Fibroblast of villous mesenchyme (primary cell): ENCODE measurements at regions not wholly inside any gene's neighbourhood (a gene's known extent, or its start where the extent isn't known, plus 50 kb on each side); places are given as distances from the start of the nearest gene placed in this dataset.

Experiments
- DNase-seq: peaks from one replicate; pipeline ENCODE4 v3.0.0-alpha.2; 2010; ENCODE audit warnings: low read depth
- H3K4me3 ChIP-seq: 2 replicates; pipeline ENCODE4 v1.5.1; 2011; ENCODE audit warnings: low read depth, mild to moderate bottlenecking, low read length
- TF ChIP-seq, protein P1 (sequence below): IDR thresholded peaks from 2 replicates; pipeline ENCODE4 v1.5.1; 2012; ENCODE audit warnings: low read depth, mild to moderate bottlenecking, low read length; ENCODE audit not compliant: insufficient read depth

DNA sequence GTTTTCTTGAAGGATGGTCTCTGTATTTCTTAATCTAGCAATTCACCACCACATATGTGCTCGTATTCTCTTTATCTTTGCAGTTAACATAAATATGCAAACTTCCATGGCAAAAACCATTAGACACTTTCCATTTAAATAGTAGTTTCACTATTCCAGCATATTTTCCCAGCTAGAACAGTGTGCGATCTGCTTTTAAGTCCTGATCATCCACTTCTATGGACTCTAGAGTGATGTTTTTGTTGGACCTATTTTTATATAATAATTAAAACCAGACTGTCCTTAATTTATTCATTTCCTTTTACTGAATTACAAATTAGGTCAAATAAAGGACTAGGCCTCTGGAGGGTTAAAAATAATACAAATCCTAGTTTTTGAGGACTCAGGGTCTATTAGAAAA lies 418.4 kb upstream of the TRIB2 start:
- no peak for DNase-seq
- TF ChIP-seq, protein P1, sequence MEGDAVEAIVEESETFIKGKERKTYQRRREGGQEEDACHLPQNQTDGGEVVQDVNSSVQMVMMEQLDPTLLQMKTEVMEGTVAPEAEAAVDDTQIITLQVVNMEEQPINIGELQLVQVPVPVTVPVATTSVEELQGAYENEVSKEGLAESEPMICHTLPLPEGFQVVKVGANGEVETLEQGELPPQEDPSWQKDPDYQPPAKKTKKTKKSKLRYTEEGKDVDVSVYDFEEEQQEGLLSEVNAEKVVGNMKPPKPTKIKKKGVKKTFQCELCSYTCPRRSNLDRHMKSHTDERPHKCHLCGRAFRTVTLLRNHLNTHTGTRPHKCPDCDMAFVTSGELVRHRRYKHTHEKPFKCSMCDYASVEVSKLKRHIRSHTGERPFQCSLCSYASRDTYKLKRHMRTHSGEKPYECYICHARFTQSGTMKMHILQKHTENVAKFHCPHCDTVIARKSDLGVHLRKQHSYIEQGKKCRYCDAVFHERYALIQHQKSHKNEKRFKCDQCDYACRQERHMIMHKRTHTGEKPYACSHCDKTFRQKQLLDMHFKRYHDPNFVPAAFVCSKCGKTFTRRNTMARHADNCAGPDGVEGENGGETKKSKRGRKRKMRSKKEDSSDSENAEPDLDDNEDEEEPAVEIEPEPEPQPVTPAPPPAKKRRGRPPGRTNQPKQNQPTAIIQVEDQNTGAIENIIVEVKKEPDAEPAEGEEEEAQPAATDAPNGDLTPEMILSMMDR, result no peak
- H3K4me3 ChIP-seq, result no peak overlapping the region

DNA sequence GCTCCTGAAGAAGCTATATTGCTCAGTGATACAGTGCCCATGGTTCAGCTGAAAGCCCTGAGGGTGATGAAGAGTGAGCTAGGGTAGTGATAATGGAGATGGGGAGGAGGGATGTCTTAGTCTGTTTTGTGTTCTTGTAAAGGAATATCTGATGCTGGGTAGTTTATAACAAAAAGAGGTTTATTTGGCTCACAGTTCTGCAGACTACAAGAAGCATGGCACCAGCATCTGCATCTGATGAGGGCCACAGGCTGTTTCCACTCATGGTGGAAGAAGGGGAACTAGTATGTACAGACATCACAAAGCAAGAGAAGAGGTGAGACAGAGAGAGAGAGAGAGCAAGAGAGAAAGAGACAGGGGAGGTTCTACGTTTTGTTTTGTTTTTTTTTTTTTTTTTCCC lies 417.3 kb upstream of the TRIB2 start:
- no peak overlapping the region for H3K4me3 ChIP-seq
- TF ChIP-seq, protein P1, result no peak
- DNase-seq, result no peak

DNA sequence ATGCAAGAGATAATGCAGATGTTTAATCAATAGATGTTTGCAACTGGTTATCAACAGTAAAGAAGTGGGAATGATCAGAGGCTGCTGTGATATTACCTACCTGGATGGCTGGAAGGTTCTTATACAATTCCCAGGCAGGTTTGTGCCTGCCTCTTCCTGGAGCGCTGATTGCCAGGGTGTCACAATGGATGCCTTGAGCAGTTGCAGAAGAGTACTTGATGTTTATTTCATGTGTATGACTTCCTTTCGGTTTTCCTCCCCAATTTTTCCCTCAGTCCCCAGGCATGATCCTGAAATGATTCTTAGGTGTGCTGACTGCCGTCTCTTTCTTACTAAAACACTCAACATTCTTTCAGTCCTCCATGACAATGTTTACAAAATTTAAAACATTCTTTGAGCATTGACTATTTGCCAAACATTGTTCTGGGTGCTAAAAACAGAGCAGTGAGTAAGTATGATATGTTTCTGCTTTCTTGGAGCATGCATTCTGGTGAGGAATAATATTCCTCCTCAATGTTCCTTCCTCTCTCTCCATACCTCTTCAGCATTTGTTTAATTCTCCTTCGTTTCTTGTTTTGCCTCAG lies 416.6 kb upstream of the TRIB2 start:
- DNase-seq, result peak; percentile 38
- no peak overlapping the region for H3K4me3 ChIP-seq
- TF ChIP-seq, protein P1, result no peak

DNA sequence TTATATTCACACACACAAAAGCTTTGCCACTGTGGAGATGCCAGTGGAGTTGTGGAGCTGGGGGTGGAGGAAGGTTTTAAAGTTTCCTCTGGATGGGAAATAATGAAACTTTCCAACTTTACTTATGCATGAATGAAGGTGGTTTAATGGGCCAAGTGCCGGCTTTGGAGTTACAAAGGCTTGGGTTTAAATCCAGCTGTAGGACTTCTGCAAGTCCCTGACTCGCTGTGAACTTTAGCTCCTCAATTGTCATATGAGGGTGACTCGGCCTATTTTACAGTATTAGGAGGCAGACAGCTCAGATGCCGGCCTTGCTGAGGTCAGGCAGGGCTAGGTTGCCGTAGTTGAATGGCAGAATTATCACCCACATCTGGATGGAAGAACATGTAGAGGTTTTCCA lies 415.8 kb upstream of the TRIB2 start:
- peak; percentile 53 for DNase-seq
- no peak overlapping the region for H3K4me3 ChIP-seq
- TF ChIP-seq, protein P1, result no peak

DNA sequence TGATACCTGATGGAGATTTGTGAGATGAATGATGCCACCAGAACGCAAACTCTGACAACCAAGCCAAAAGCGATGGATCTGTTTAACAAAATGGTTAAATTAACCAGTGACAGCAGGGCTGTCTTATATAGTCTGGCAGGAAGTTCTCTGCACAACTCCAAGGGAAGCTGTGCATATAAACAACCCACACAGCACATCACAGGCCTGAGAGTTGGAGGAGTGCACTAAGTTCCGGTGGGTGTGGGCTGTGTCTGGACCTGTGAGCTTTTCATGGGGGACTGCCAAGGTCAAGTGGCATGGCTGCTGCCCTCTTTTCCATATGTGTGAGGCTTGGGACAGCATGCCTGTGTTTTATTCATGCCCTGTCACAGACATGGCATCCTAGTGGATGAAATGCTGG lies 414.6 kb upstream of the TRIB2 start:
- H3K4me3 ChIP-seq, result no peak overlapping the region
- peak; percentile 48 for DNase-seq
- TF ChIP-seq, protein P1, result no peak

DNA sequence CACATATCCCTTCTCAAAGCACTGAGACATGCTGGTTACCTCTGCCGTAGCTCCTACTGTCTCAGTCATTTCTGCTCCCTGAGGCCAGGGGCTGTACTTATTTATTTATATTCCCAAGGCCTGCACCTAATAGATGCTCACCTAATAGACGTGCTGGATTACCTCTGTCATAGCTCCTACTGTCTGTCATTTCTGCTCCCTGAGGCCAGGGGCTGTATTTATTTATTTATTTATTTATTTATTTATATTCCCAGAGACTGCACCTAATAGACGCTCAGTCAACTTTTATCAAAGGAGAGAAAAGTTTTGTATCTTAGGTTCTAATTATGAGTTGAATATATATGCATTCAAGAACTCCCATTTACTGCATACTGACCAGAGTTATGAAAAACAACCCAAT lies 414.0 kb upstream of the TRIB2 start:
- no peak overlapping the region for H3K4me3 ChIP-seq
- DNase-seq, result no peak
- TF ChIP-seq, protein P1, result no peak
